Breast epithelium (tissue), 4 donors: ENCODE measurements at regions not wholly inside any gene's neighbourhood (a gene's known extent, or its start where the extent isn't known, plus 50 kb on each side); places are given as distances from the start of the nearest gene placed in this dataset.

Experiments
- DNase-seq, 2 donors: peaks; one replicate each; pipeline ENCODE4 v3.0.0-alpha.2; 2019; ENCODE audit warnings: low spot score in 2 of 2
- H3K27ac ChIP-seq, 2 donors: fragments of 200-600 bp; sonication (generic) in 1 of 2; one replicate each; pipeline ENCODE4 v1.5.1; 2016 to 2019; ENCODE audit warnings: mild to moderate bottlenecking in 1 of 2
- H3K27me3 ChIP-seq, 2 donors: fragments of 200-600 bp; sonication (generic) in 1 of 2; one replicate each; pipeline versions ENCODE4 v1.5.1 to v1.6.0; 2017 to 2019; ENCODE audit warnings: control low read depth in 1 of 2, mild to moderate bottlenecking in 1 of 2
- H3K36me3 ChIP-seq: fragments of 200-600 bp; one replicate; pipeline ENCODE4 v1.5.1; 2019
- H3K4me1 ChIP-seq, 2 donors: fragments of 200-600 bp; sonication (generic); one replicate each; pipeline ENCODE4 v1.5.1; 2016 to 2019; ENCODE audit warnings: control low read depth in 1 of 2
- H3K4me3 ChIP-seq, 3 donors: fragments of 200-600 bp; sonication (generic); 1 replicate in 2 of 3; 2 replicates in 1 of 3; pipeline ENCODE4 v1.5.1; 2016 to 2019; ENCODE audit warnings: mild to moderate bottlenecking in 3 of 3, moderate library complexity in 2 of 3
- H3K9me3 ChIP-seq, 2 donors: fragments of 200-600 bp; sonication (generic) in 1 of 2; one replicate each; pipeline ENCODE4 v1.5.1; 2016 to 2019; ENCODE audit warnings: control low read depth in 1 of 2
- POLR2A ChIP-seq: fragments of 450-650 bp; IDR thresholded peaks from one replicate; pipeline ENCODE4 v1.6.1; 2016; ENCODE audit warnings: antibody characterized with exemption, mild to moderate bottlenecking, moderate library complexity
- POLR2AphosphoS5 ChIP-seq, 3 donors: sonication (generic); formaldehyde crosslinking; IDR thresholded peaks; one replicate each; pipeline ENCODE4 v1.6.1; 2017; ENCODE audit warnings: antibody characterized with exemption in 3 of 3
- intact Hi-C: fragments of 100-400 bp; cut with DNase I; formaldehyde crosslinking; loops from one replicate; pipeline ENCODE4 v1.15.1; 2023; ENCODE audit warnings: low total_unique reads
- TF ChIP-seq, protein P1 (sequence below), 3 donors: fragments of 450-650 bp; IDR thresholded peaks; one replicate each; pipeline ENCODE4 v1.5.1; 2016 to 2017; ENCODE audit warnings: antibody characterized with exemption in 3 of 3, mild to moderate bottlenecking in 3 of 3, moderate library complexity in 3 of 3

GRCh38 chr2:12221584-12221983, 475.2 kb downstream of the LPIN1 start:
- no peaks in the 10 kb centered on the region for H3K27me3 ChIP-seq
- intact Hi-C loops, result no loop called here
- TF ChIP-seq POLR2A, result no peak
- TF ChIP-seq, protein P1, sequence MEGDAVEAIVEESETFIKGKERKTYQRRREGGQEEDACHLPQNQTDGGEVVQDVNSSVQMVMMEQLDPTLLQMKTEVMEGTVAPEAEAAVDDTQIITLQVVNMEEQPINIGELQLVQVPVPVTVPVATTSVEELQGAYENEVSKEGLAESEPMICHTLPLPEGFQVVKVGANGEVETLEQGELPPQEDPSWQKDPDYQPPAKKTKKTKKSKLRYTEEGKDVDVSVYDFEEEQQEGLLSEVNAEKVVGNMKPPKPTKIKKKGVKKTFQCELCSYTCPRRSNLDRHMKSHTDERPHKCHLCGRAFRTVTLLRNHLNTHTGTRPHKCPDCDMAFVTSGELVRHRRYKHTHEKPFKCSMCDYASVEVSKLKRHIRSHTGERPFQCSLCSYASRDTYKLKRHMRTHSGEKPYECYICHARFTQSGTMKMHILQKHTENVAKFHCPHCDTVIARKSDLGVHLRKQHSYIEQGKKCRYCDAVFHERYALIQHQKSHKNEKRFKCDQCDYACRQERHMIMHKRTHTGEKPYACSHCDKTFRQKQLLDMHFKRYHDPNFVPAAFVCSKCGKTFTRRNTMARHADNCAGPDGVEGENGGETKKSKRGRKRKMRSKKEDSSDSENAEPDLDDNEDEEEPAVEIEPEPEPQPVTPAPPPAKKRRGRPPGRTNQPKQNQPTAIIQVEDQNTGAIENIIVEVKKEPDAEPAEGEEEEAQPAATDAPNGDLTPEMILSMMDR (IDR thresholded peaks at IDR 0.05), result no peak
- TF ChIP-seq POLR2AphosphoS5 (IDR thresholded peaks at IDR 0.05), result no peak

DNA sequence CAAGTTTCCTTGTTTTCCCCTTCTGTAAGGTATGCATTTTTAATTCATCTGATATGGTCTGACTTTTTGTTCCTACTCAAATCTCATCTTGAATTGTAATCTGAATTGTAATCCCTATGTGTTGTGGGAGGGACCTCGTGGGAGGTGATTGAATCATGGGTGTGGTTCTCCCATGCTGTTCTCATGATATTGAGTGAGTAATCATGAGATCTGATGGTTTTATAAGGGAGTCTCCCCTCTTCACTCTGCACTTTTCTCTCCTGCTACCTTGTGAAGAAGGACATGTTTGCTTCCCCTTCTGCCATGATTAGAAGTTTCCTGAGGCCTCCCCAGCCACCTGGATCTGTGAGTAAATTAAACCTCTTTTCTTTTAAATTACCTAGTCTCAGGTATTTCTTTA, 476.1 kb downstream of the LPIN1 start:
- no peak overlapping the region for H3K27ac ChIP-seq
- intact Hi-C loops, result no loop called here
- no peak overlapping the region for H3K4me3 ChIP-seq
- no peaks in the 10 kb centered on the region for H3K4me1 ChIP-seq
- H3K36me3 ChIP-seq, result no peaks in the 10 kb centered on the region
- peaks cover 13% of the 10 kb centered on the region in 2 donors for H3K9me3 ChIP-seq
- TF ChIP-seq POLR2A, result no peak
- no peak for TF ChIP-seq POLR2AphosphoS5 (IDR thresholded peaks at IDR 0.05)
- TF ChIP-seq, protein P1 (IDR thresholded peaks at IDR 0.05), result no peak
- DNase-seq, result no peak
- H3K27me3 ChIP-seq, result no peaks in the 10 kb centered on the region

More at GRCh38 chr2:12221584-12221983, 475.2 kb downstream of the LPIN1 start:
- no peak overlapping the region for H3K27ac ChIP-seq
- no peak for DNase-seq
- peaks cover 13% of the 10 kb centered on the region in 2 donors for H3K9me3 ChIP-seq
- no peak overlapping the region for H3K4me3 ChIP-seq
- H3K4me1 ChIP-seq, result no peaks in the 10 kb centered on the region
- no peaks in the 10 kb centered on the region for H3K36me3 ChIP-seq

DNA sequence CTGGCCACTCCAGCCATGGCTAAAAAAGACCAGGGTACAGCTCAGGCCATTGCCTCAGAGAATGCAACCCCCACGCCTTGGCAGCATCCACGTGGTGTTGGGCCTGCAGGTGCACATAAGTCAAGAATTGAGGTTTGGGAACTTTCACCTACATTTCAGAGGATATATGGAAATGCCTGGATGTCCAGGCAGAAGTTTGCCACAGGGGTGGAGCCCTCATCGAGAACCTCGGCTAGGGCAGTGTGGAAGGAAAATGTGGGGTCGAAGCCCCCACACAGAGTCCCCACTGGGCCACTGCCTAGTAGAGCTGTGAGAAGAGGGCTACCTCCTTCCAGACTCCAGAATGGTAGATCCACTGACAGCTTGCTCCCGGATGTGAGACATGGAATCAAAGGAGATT, 477.3 kb downstream of the LPIN1 start:
- no peak overlapping the region for H3K4me3 ChIP-seq
- no peaks in the 10 kb centered on the region for H3K27me3 ChIP-seq
- DNase-seq, result no peak
- intact Hi-C loops, result no loop called here
- TF ChIP-seq, protein P1 (IDR thresholded peaks at IDR 0.05), result no peak
- TF ChIP-seq POLR2A, result no peak
- H3K27ac ChIP-seq, result no peak overlapping the region
- peaks cover 13% of the 10 kb centered on the region in 2 donors for H3K9me3 ChIP-seq
- H3K36me3 ChIP-seq, result no peaks in the 10 kb centered on the region
- no peaks in the 10 kb centered on the region for H3K4me1 ChIP-seq

- intact Hi-C loops, result no loop called here
- TF ChIP-seq POLR2AphosphoS5 (IDR thresholded peaks at IDR 0.05), result no peak
- no peaks in the 10 kb centered on the region for H3K4me1 ChIP-seq
- no peak overlapping the region for H3K4me3 ChIP-seq
- H3K9me3 ChIP-seq, result peaks cover 13% of the 10 kb centered on the region in 2 donors
- no peaks in the 10 kb centered on the region for H3K27me3 ChIP-seq
- no peak overlapping the region for H3K27ac ChIP-seq
- no peak for DNase-seq
- H3K36me3 ChIP-seq, result no peaks in the 10 kb centered on the region
Measured at GRCh38 chr2:12226653-12227052, 480.2 kb downstream of the LPIN1 start.

DNA sequence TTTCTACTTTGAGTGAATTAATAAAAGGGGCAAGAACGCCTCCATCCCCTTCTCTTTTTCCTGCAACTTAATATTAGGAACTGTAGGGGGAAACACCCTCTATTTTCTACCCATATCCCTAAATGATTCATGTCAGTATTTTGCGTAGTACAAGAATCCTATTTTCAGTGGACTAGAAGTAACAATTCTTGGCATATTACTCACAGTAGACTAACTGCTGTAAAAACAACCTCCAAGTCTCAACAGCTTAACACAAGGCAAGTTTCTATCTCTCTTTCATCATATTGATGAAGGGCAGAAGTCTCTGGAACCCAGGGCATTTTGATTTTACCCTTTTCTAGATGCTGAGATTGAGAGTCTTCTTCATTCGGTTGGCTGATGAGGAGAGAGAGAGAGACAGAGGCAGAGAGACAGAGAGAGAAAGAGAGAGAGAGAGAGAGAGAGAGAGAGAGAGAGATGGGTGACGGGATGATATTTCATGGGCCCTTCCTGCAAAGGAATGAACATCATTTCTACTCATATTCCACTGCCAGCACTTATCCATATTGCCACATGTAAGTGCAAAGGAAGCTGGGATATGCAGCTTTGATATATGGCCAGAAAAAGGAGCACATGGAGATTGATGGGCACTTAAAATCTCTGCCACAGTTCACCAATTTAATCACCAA, 481.6 kb downstream of the LPIN1 start:
- Histone ChIP-seq H3K36me3 (no peaks in the 10 kb centered on the region), H3K4me3 (no peak overlapping the region), H3K4me1 (no peaks in the 10 kb centered on the region), H3K27me3 (no peaks in the 10 kb centered on the region), H3K9me3 (peaks cover 13% of the 10 kb centered on the region in 2 donors), H3K27ac (no peak overlapping the region)
- DNase-seq, result no peak
- TF ChIP-seq, protein P1 (IDR thresholded peaks at IDR 0.05), result no peak
- TF ChIP-seq POLR2AphosphoS5 (IDR thresholded peaks at IDR 0.05), result no peak
- no peak for TF ChIP-seq POLR2A
- intact Hi-C loops, result no loop called here
